ENCODE measurements at regions not wholly inside any gene's neighbourhood (a gene's known extent, or its start where the extent isn't known, plus 50 kb on each side); places are given as distances from the start of the nearest gene placed in this dataset.

DNA sequence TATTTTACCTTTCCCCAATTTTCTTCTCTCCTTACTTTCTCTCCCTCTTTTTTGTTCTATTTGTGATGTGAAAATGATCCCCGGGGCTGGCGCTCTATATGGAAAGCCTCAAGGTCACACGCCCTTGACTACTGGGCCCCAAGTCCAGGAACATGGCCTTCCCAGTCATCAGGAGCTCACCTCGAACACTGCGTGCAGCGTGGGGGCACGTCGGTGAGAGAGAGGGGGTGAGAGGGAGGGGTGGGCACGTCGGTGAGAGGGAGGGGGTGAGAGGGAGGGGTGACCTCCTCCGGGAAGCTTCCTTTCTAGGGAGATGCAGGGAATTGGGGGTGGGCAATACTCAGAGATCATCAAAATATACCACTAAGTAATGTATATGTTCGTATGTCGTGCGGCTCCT, 94.6 kb upstream of the TMPRSS2 start:
- TF ChIP-seq, protein P1, sequence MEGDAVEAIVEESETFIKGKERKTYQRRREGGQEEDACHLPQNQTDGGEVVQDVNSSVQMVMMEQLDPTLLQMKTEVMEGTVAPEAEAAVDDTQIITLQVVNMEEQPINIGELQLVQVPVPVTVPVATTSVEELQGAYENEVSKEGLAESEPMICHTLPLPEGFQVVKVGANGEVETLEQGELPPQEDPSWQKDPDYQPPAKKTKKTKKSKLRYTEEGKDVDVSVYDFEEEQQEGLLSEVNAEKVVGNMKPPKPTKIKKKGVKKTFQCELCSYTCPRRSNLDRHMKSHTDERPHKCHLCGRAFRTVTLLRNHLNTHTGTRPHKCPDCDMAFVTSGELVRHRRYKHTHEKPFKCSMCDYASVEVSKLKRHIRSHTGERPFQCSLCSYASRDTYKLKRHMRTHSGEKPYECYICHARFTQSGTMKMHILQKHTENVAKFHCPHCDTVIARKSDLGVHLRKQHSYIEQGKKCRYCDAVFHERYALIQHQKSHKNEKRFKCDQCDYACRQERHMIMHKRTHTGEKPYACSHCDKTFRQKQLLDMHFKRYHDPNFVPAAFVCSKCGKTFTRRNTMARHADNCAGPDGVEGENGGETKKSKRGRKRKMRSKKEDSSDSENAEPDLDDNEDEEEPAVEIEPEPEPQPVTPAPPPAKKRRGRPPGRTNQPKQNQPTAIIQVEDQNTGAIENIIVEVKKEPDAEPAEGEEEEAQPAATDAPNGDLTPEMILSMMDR (IDR thresholded peaks at IDR 0.05), result no peak
- TF ChIP-seq, protein P2, sequence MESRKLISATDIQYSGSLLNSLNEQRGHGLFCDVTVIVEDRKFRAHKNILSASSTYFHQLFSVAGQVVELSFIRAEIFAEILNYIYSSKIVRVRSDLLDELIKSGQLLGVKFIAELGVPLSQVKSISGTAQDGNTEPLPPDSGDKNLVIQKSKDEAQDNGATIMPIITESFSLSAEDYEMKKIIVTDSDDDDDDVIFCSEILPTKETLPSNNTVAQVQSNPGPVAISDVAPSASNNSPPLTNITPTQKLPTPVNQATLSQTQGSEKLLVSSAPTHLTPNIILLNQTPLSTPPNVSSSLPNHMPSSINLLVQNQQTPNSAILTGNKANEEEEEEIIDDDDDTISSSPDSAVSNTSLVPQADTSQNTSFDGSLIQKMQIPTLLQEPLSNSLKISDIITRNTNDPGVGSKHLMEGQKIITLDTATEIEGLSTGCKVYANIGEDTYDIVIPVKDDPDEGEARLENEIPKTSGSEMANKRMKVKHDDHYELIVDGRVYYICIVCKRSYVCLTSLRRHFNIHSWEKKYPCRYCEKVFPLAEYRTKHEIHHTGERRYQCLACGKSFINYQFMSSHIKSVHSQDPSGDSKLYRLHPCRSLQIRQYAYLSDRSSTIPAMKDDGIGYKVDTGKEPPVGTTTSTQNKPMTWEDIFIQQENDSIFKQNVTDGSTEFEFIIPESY (IDR thresholded peaks at IDR 0.05; ENCODE audit: borderline replicate concordance, low read depth), result no peak
- no peak for TF ChIP-seq TAF1 (IDR thresholded peaks at IDR 0.05; ENCODE audit: borderline replicate concordance, low read depth, low read length)
- no peak for TF ChIP-seq POLR2AphosphoS5 (IDR thresholded peaks at IDR 0.05; ENCODE audit: low read depth, low read length)
- no peak for TF ChIP-seq EZH2phosphoT487 (IDR thresholded peaks at IDR 0.05; ENCODE audit: borderline replicate concordance, low read depth)
- TF ChIP-seq, protein P3, sequence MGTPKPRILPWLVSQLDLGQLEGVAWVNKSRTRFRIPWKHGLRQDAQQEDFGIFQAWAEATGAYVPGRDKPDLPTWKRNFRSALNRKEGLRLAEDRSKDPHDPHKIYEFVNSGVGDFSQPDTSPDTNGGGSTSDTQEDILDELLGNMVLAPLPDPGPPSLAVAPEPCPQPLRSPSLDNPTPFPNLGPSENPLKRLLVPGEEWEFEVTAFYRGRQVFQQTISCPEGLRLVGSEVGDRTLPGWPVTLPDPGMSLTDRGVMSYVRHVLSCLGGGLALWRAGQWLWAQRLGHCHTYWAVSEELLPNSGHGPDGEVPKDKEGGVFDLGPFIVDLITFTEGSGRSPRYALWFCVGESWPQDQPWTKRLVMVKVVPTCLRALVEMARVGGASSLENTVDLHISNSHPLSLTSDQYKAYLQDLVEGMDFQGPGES (IDR thresholded peaks at IDR 0.05; ENCODE audit: low read depth, low read length), result no peak
- TF ChIP-seq YY1 (IDR thresholded peaks at IDR 0.05; ENCODE audit: low read depth), result no peak
- no peak for TF ChIP-seq FOXM1 (IDR thresholded peaks at IDR 0.05; ENCODE audit: low read depth)
- TF ChIP-seq, protein P4, sequence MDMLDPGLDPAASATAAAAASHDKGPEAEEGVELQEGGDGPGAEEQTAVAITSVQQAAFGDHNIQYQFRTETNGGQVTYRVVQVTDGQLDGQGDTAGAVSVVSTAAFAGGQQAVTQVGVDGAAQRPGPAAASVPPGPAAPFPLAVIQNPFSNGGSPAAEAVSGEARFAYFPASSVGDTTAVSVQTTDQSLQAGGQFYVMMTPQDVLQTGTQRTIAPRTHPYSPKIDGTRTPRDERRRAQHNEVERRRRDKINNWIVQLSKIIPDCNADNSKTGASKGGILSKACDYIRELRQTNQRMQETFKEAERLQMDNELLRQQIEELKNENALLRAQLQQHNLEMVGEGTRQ (IDR thresholded peaks at IDR 0.05; ENCODE audit: borderline replicate concordance, low read depth, low read length), result no peak
- TF ChIP-seq, protein P5, sequence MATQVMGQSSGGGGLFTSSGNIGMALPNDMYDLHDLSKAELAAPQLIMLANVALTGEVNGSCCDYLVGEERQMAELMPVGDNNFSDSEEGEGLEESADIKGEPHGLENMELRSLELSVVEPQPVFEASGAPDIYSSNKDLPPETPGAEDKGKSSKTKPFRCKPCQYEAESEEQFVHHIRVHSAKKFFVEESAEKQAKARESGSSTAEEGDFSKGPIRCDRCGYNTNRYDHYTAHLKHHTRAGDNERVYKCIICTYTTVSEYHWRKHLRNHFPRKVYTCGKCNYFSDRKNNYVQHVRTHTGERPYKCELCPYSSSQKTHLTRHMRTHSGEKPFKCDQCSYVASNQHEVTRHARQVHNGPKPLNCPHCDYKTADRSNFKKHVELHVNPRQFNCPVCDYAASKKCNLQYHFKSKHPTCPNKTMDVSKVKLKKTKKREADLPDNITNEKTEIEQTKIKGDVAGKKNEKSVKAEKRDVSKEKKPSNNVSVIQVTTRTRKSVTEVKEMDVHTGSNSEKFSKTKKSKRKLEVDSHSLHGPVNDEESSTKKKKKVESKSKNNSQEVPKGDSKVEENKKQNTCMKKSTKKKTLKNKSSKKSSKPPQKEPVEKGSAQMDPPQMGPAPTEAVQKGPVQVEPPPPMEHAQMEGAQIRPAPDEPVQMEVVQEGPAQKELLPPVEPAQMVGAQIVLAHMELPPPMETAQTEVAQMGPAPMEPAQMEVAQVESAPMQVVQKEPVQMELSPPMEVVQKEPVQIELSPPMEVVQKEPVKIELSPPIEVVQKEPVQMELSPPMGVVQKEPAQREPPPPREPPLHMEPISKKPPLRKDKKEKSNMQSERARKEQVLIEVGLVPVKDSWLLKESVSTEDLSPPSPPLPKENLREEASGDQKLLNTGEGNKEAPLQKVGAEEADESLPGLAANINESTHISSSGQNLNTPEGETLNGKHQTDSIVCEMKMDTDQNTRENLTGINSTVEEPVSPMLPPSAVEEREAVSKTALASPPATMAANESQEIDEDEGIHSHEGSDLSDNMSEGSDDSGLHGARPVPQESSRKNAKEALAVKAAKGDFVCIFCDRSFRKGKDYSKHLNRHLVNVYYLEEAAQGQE (IDR thresholded peaks at IDR 0.05; ENCODE audit: low read depth, low read length), result no peak
- TF ChIP-seq EP300 (IDR thresholded peaks at IDR 0.05; ENCODE audit: borderline replicate concordance in 1 of 2, low read depth in 1 of 2, low read length in 1 of 2), result no peak
- no peak for TF ChIP-seq SMC3 (IDR thresholded peaks at IDR 0.05; ENCODE audit: low read depth, low read length)
- no peak for TF ChIP-seq SIN3A (IDR thresholded peaks at IDR 0.05; ENCODE audit: borderline replicate concordance, low read depth, low read length)
- no peak for TF ChIP-seq GATA2 (CRISPR knock-in tag; IDR thresholded peaks at IDR 0.05)

All from SK-N-SH (cell line).